Upper lobe of left lung (tissue), 6 donors: ENCODE measurements at regions not wholly inside any gene's neighbourhood (a gene's known extent, or its start where the extent isn't known, plus 50 kb on each side); places are given as distances from the start of the nearest gene placed in this dataset.
"Not testable (repeated sequence)": the region's sequence is repeated elsewhere in the genome, so short reads cannot be mapped to it uniquely, and the experiment has no call there.

Source experiments
- ATAC-seq, 2 donors: fragments of 200-7000 bp; cut with Tn5 transposase; one replicate each; pipeline ENCODE4 v1.9.1; 2022; ENCODE audit warnings: mild to moderate bottlenecking in 2 of 2, moderate library complexity in 2 of 2; ENCODE audit not compliant: low FRiP score in 2 of 2
- DNase-seq, 2 donors: peaks; one replicate each; pipeline ENCODE4 v3.0.0-alpha.2; 2019 to 2020
- H3K27ac ChIP-seq, 4 donors: fragments of 200-600 bp; sonication (generic); one replicate each; pipeline ENCODE4 v1.5.1; 2016 to 2019
- H3K27me3 ChIP-seq, 4 donors: fragments of 200-600 bp; sonication (generic); one replicate each; pipeline ENCODE4 v1.5.1; 2017 to 2019
- H3K36me3 ChIP-seq, 4 donors: fragments of 200-600 bp; sonication (generic); one replicate each; pipeline ENCODE4 v1.5.1; 2016 to 2019
- H3K4me1 ChIP-seq, 4 donors: fragments of 200-600 bp; sonication (generic); one replicate each; pipeline ENCODE4 v1.5.1; 2018 to 2019
- H3K4me3 ChIP-seq, 4 donors: fragments of 200-600 bp; sonication (generic); one replicate each; pipeline ENCODE4 v1.5.1; 2017 to 2019; ENCODE audit warnings: mild to moderate bottlenecking in 2 of 4, moderate library complexity in 1 of 4
- H3K9me3 ChIP-seq, 4 donors: fragments of 200-600 bp; sonication (generic); one replicate each; pipeline ENCODE4 v1.5.1; 2018 to 2019
- EP300 ChIP-seq, 4 donors: sonication (generic); formaldehyde crosslinking; IDR thresholded peaks; one replicate each; pipeline ENCODE4 v1.5.1; 2017; ENCODE audit warnings: antibody characterized with exemption in 4 of 4, control low read depth in 2 of 4
- POLR2A ChIP-seq, 4 donors: fragments of 450-650 bp; IDR thresholded peaks; one replicate each; pipeline ENCODE4 v1.5.1; 2016 to 2017; ENCODE audit warnings: antibody characterized with exemption in 4 of 4, mild to moderate bottlenecking in 2 of 4
- POLR2AphosphoS5 ChIP-seq, 2 donors: sonication (generic); formaldehyde crosslinking; IDR thresholded peaks; one replicate each; pipeline ENCODE4 v1.5.1; 2017; ENCODE audit warnings: antibody characterized with exemption in 2 of 2
- WGBS, 2 donors: methylation state at CpG; one replicate each; pipeline ENCODE4 v1.1.5; 2017 to 2018; 5-methylcytosine and 5-hydroxymethylcytosine counted together
- TF ChIP-seq, protein P1 (sequence below), 6 experiments: fragments of 450-650 bp in 4 of 6; fragments of 200-600 bp in 2 of 6; sonication (generic) in 2 of 6; IDR thresholded peaks; one replicate each; pipeline ENCODE4 v1.5.1; 2016 to 2019; ENCODE audit warnings: antibody characterized with exemption in 6 of 6
- donor health status: DM: no; HTN: no; CAD: no; lungs with moderate emphysema.
- donor health status: DM: no; HTN: yes; CAD: no; lungs with severe emphysema.

DNA sequence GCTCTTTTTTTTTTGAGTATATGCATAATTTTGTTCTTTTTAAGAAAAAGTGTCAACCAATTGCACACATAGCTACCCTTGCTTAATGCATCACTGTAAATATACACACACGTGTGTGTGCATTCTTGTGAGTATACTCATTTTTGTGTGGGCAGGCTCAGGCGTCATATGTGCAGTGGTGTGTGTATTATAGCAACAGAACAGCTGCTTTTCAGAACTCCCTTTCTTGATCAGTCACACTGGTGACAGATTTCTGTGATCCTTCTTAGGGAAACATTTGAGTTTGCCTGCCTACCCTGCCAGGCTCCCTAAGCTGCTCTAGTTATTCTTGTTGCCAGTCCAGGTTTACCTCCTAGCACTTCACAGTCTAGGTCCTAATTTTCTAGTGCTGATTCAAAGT lies 287.0 kb upstream of the SEMA6A start:
- Histone ChIP-seq H3K4me1 (no peaks in the 10 kb centered on the region), H3K36me3 (no peaks in the 10 kb centered on the region), H3K9me3 (no peaks in the 10 kb centered on the region), H3K27ac (no peak overlapping the region), H3K4me3 (no peak overlapping the region), H3K27me3 (no peaks in the 10 kb centered on the region)
- DNase-seq (no peak), ATAC-seq (no peak)
- TF ChIP-seq, protein P1, sequence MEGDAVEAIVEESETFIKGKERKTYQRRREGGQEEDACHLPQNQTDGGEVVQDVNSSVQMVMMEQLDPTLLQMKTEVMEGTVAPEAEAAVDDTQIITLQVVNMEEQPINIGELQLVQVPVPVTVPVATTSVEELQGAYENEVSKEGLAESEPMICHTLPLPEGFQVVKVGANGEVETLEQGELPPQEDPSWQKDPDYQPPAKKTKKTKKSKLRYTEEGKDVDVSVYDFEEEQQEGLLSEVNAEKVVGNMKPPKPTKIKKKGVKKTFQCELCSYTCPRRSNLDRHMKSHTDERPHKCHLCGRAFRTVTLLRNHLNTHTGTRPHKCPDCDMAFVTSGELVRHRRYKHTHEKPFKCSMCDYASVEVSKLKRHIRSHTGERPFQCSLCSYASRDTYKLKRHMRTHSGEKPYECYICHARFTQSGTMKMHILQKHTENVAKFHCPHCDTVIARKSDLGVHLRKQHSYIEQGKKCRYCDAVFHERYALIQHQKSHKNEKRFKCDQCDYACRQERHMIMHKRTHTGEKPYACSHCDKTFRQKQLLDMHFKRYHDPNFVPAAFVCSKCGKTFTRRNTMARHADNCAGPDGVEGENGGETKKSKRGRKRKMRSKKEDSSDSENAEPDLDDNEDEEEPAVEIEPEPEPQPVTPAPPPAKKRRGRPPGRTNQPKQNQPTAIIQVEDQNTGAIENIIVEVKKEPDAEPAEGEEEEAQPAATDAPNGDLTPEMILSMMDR (IDR thresholded peaks at IDR 0.05) = no peak
- TF ChIP-seq EP300 (IDR thresholded peaks at IDR 0.05) (no peak), POLR2AphosphoS5 (IDR thresholded peaks at IDR 0.05) (no peak)
- WGBS, 2 donors = 93% methylated on average over 2 of the region's 2 CpGs

DNA sequence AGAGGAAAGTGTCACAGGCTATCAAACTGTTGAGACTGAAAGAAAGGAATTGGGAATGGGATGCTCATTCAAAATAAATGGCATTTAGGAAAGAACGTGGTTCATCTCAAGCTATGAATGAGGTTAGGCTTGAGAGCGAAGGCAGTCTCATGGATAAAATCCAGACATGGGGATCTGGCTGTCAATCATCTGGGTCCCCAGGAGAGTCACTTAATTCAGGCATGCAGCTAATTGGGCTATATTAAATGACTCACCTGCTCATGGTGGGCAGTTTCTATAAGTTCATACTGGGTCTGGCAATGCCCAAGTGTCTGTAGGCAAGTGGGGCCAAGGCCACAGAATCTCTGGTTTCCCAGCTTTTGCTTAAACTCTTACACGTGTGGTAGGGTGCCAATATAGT lies 286.5 kb upstream of the SEMA6A start:
- H3K27ac ChIP-seq = no peak overlapping the region
- DNase-seq = no peak
- H3K4me1 ChIP-seq = no peaks in the 10 kb centered on the region
- H3K9me3 ChIP-seq = no peaks in the 10 kb centered on the region
- H3K4me3 ChIP-seq = no peak overlapping the region
- whole genome bisulfite sequencing, 2 donors = 83 to 86% methylated on average over 3 of the region's 3 CpGs
- no peaks in the 10 kb centered on the region for H3K36me3 ChIP-seq
- no peak for TF ChIP-seq EP300 (IDR thresholded peaks at IDR 0.05)
- TF ChIP-seq, protein P1 (IDR thresholded peaks at IDR 0.05) = no peak
- no peaks in the 10 kb centered on the region for H3K27me3 ChIP-seq
- ATAC-seq = no peak

DNA sequence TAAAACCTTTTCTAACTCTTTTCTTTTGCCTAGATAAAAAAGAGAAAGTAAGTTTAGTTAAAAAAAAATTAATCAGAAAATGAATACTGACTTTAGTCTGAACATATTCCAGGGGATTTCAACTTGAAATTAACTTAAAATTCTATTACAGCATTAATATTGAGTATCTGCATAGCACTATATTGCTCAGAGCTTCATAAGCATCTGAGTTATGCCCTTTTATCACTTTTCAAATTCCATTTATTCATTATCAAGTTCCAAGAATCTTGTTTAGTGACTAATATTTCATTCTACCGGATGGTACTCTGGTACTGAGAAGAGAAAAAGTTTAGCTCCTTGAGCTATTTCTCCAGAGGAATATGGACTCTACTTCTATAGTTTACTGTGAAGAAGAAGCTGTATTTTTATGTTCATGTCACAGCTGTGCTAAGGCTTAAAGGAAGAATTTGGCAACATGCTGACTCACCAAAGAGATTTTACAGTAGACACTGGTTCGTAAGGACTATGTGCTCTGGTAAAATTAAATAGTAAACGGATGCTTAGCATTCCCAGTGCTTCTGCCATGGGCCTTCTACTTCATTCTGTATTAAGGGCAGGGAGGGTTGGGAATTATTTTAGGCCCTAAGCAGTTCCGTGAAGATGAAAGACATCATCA lies 285.2 kb upstream of the SEMA6A start:
- Histone ChIP-seq H3K4me3 (no peak overlapping the region), H3K36me3 (no peaks in the 10 kb centered on the region), H3K4me1 (no peaks in the 10 kb centered on the region), H3K27me3 (no peaks in the 10 kb centered on the region), H3K27ac (no peak overlapping the region), H3K9me3 (no peaks in the 10 kb centered on the region)
- ATAC-seq (no peak), DNase-seq (no peak)
- 88 to 91% methylated on average over 4 of the region's 4 CpGs for WGBS, 2 donors
- TF ChIP-seq, protein P1 (IDR thresholded peaks at IDR 0.05) = no peak
- TF ChIP-seq POLR2AphosphoS5 (IDR thresholded peaks at IDR 0.05) = no peak
- TF ChIP-seq EP300 (IDR thresholded peaks at IDR 0.05) = no peak
- no peak for TF ChIP-seq POLR2A (IDR thresholded peaks at IDR 0.05)

DNA sequence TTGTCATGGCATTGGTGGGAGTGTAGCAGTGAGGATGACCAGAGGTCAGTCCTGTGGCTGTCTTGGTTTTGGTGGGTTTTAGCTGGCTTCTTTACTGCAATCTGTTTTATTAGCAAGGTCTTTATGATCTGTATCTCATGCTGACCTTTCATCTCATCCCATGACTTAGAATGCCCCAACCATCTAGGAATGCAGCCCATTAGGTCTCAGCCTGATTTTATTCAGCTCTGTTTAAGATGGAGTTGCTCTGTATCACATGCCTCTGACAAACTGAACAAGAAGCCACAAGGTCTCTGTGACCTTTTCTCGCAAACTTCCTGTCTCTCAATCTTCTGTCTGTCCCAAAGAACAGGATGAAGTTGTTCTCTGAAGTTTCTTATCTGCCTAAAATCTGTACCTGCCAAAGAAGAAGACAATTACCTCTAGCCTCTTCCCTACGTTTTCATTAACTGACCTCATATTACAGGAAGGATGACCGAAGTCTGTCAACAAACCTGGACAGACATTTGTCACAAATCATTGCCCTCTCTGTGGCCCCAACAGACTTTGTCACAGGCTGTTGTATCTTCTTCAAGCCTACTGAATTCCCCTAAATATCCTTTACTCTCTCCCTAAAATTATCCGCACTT lies 284.2 kb upstream of the SEMA6A start:
- TF ChIP-seq POLR2A (IDR thresholded peaks at IDR 0.05) = no peak
- TF ChIP-seq, protein P1 (IDR thresholded peaks at IDR 0.05) = no peak
- no peak for TF ChIP-seq EP300 (IDR thresholded peaks at IDR 0.05)
- no peak for TF ChIP-seq POLR2AphosphoS5 (IDR thresholded peaks at IDR 0.05)
- no peak for DNase-seq
- Histone ChIP-seq H3K27ac (no peak overlapping the region), H3K36me3 (no peaks in the 10 kb centered on the region), H3K27me3 (no peaks in the 10 kb centered on the region), H3K4me1 (no peaks in the 10 kb centered on the region), H3K9me3 (no peaks in the 10 kb centered on the region), H3K4me3 (no peak overlapping the region)
- no peak for ATAC-seq
- 74 to 76% methylated on average over 4 of the region's 4 CpGs for WGBS, 2 donors

DNA sequence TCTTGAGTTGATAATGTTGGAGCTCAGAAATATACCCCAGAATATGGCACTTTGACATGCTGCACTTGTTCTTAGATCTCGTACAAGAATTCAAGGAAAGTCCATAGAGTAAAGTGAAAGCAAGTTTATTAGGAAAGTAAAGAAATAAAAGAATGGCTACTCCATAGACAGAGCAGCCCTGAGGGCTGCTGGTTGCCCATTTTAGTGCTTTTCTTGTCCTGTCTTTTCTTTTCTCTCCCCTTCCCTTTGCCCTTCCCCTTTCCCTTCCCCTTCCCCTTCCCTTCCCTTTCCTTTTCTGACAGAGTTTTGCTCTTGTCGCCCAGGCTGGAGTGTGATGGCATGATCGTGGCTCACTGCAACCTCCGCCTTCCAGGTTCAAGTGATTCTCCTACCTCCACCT lies 283.4 kb upstream of the SEMA6A start:
- H3K4me1 ChIP-seq, ATAC-seq, H3K36me3 ChIP-seq, H3K9me3 ChIP-seq, DNase-seq, H3K27me3 ChIP-seq, H3K4me3 ChIP-seq, H3K27ac ChIP-seq: not testable (repeated sequence)
- 91% methylated on average over 4 of the region's 4 CpGs for WGBS, 2 donors
